Mucosa of descending colon (tissue), 3 donors: ENCODE measurements at regions not wholly inside any gene's neighbourhood (a gene's known extent, or its start where the extent isn't known, plus 50 kb on each side); places are given as distances from the start of the nearest gene placed in this dataset.

ENCODE experiments used
- ATAC-seq: fragments of 200-7000 bp; cut with Tn5 transposase; one replicate; pipeline ENCODE4 v1.9.1; 2020; ENCODE audit warnings: mild to moderate bottlenecking, moderate library complexity
- DNase-seq, 3 donors: peaks; one replicate each; pipeline ENCODE4 v3.0.0-alpha.2; 2020
- H3K36me3 ChIP-seq: fragments of 200-600 bp; one replicate; pipeline ENCODE4 v1.8.0; 2021; ENCODE audit warnings: low read depth, mild to moderate bottlenecking
- H3K4me1 ChIP-seq: fragments of 200-600 bp; one replicate; pipeline ENCODE4 v1.8.0; 2021; ENCODE audit warnings: low read depth, mild to moderate bottlenecking
- H3K4me3 ChIP-seq: fragments of 200-600 bp; one replicate; pipeline ENCODE4 v1.8.0; 2021; ENCODE audit warnings: mild to moderate bottlenecking
- H3K9me3 ChIP-seq: fragments of 200-600 bp; one replicate; pipeline ENCODE4 v1.8.0; 2021; ENCODE audit warnings: mild to moderate bottlenecking
- intact Hi-C, 2 donors: fragments of 100-400 bp; cut with DNase I in 1 of 2; cut with micrococcal nuclease in 1 of 2; formaldehyde crosslinking; loops; one replicate each; pipeline versions ENCODE4 v1.11.0 to v1.11.1; 2022; cut with DNase I, micrococcal nuclease
- TF ChIP-seq, protein P1 (sequence below): fragments of 200-600 bp; IDR thresholded peaks from one replicate; pipeline ENCODE4 v1.8.0; 2022; ENCODE audit warnings: antibody characterized with exemption, mild to moderate bottlenecking
- donor health status: DM: no; HTN: no; CAD: no; lungs with moderate emphysema.
- donor health status: DM: no; HTN: no; CAD: no.
- donor health status: DM: no; HTN: yes; CAD: no.

DNA sequence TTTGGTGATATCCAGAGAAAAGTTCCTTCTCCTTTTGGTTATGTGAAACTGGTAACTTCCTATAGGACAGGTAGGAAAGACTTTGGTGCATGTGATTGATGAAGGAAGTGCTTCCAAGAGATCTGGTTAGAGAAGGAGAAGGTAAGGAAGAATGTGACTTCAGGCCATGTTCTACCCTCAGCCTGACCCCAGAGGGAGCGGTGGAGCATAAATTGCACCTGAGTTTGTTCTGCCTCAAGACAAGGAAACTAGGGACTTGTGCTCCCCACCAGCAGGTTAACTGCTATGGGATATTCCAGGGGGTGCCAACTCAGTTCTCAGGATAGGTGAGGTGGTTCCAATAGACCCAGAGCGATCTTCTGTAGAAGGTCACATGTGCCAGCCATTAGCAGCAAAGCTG, 299.3 kb upstream of the XYLT1 start:
- intact Hi-C loops = no loop called here
- no peak for DNase-seq
- H3K36me3 ChIP-seq = no peaks in the 10 kb centered on the region
- ATAC-seq = no peak
- H3K4me3 ChIP-seq = no peak overlapping the region
- H3K9me3 ChIP-seq = no peaks in the 10 kb centered on the region
- no peaks in the 10 kb centered on the region for H3K4me1 ChIP-seq
- TF ChIP-seq, protein P1, sequence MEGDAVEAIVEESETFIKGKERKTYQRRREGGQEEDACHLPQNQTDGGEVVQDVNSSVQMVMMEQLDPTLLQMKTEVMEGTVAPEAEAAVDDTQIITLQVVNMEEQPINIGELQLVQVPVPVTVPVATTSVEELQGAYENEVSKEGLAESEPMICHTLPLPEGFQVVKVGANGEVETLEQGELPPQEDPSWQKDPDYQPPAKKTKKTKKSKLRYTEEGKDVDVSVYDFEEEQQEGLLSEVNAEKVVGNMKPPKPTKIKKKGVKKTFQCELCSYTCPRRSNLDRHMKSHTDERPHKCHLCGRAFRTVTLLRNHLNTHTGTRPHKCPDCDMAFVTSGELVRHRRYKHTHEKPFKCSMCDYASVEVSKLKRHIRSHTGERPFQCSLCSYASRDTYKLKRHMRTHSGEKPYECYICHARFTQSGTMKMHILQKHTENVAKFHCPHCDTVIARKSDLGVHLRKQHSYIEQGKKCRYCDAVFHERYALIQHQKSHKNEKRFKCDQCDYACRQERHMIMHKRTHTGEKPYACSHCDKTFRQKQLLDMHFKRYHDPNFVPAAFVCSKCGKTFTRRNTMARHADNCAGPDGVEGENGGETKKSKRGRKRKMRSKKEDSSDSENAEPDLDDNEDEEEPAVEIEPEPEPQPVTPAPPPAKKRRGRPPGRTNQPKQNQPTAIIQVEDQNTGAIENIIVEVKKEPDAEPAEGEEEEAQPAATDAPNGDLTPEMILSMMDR = no peak

DNA sequence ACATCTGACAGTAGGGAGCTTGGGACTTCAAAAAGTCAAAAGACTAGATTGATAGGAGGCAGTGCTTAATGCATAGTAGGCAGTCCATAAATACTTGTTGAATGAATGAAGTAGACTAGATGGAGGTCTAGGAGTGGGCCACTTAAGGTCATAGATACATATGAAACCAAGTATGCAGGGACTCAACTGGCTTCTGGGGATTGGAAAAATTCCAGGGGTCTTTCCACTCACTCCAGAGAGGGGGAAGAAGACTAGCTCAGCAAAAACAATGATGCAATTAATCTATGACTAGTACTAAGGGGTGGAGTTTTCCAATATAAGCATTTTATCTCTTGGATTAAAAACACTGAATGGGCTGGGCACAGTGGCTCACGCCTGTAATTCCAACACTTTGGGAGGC, 298.3 kb upstream of the XYLT1 start:
- TF ChIP-seq, protein P1 = no peak
- no peaks in the 10 kb centered on the region for H3K36me3 ChIP-seq
- H3K4me1 ChIP-seq = no peaks in the 10 kb centered on the region
- DNase-seq (no peak), ATAC-seq (no peak)
- H3K9me3 ChIP-seq = no peaks in the 10 kb centered on the region
- intact Hi-C loops = no loop called here
- H3K4me3 ChIP-seq = no peak overlapping the region

DNA sequence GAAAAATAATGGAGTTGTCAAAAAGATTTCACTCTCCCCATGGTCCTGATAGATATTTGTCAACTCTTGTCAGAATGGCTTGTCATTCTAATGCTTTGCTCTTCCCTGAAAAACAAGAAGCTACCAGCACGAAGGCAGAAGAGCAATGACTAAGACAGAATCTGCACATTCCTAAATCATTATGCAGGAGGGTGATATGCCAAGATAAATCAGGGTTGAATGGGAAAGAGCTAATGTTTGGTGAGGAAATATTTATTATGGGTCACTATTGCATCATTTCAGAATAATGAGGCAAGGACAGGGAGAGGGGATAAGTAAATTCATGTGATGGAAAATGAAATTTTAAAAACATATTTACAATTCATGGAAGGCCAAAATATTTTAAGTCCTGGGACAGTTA, 297.5 kb upstream of the XYLT1 start:
- DNase-seq = no peak
- ATAC-seq = no peak
- no peaks in the 10 kb centered on the region for H3K4me1 ChIP-seq
- H3K4me3 ChIP-seq = no peak overlapping the region
- intact Hi-C loops = no loop called here
- no peaks in the 10 kb centered on the region for H3K9me3 ChIP-seq
- no peaks in the 10 kb centered on the region for H3K36me3 ChIP-seq
- TF ChIP-seq, protein P1 = no peak

DNA sequence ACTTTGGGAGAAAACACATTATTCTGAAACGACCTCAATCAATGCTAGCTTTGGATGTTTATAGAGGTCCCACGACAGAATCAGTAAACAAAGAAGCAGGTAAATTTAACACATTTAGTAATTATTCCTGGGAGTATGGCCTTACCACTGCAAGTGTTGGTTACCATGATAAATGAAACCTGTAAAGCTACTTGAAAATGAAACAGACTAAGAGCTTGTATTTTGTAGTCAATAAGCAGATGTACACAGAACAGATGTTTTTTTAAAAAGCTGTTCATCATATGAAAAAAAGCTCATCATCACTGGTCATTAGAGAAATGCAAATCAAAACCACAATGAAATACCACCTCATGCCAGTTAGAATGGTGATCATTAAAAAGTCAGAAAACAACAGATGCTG, 295.3 kb upstream of the XYLT1 start:
- ATAC-seq = no peak
- TF ChIP-seq, protein P1 = no peak
- H3K4me1 ChIP-seq = no peaks in the 10 kb centered on the region
- no peaks in the 10 kb centered on the region for H3K36me3 ChIP-seq
- H3K4me3 ChIP-seq = no peak overlapping the region
- no peak for DNase-seq
- H3K9me3 ChIP-seq = no peaks in the 10 kb centered on the region
- intact Hi-C loops = no loop called here

DNA sequence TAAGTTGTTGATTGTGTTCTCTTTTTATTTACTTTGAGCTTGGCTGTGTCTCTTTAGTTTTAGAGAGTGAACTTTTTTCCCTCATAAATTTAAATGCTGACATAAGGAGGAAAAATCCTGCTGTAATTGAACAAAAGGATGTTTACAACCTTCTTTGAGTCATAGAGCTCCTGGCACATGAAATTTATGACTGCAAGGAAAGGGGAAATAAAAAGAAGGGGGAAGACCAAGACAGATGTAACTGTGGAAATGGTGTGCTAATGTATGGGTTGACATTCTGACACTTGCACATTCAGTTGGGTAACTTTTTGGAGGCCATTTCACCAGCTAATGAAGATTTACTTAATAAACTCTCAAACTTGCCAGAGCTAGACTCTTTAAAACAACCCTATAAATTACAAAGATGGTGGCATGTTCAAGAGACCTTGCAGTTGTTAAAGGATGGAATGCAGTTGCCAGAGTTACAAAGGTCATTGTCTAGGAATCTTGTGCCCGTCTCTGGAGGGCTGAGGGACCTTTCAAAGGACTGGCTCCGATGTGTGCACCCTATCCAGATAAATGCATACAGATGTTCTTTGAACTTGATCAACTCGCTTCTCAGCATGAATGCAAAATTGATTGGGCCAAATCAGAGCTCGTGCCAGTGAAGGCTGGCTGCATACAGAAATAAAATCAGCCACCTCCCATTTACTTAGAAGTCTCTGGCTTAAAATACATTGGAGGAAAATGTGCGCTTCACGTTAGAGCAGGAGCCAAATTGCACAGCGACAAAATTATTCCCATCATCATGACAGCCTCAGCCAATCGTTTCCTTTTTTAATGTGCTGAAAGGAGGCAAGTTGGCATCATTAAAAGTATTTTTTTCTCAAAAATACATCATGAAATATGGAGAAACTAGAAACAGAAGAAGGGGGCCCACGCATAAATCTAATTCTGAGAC, 289.0 kb upstream of the XYLT1 start:
- TF ChIP-seq, protein P1 = no peak
- H3K4me3 ChIP-seq = no peak overlapping the region
- no peak for ATAC-seq
- no peak for DNase-seq
- no peaks in the 10 kb centered on the region for H3K4me1 ChIP-seq
- H3K36me3 ChIP-seq = no peaks in the 10 kb centered on the region
- H3K9me3 ChIP-seq = no peaks in the 10 kb centered on the region
- intact Hi-C loops = no loop called here
